GM12878 (cell line): ENCODE measurements at regions not wholly inside any gene's neighbourhood (a gene's known extent, or its start where the extent isn't known, plus 50 kb on each side); places are given as distances from the start of the nearest gene placed in this dataset.

Source experiments
- CBX3 ChIP-seq: fragments of 200-600 bp; sonication (generic); IDR thresholded peaks from 2 replicates; pipeline ENCODE4 v1.6.1; 2016; ENCODE audit warnings: low read depth, borderline replicate concordance
- CTCF ChIP-seq, 3 experiments: IDR thresholded peaks in 2 of 3; conservative IDR thresholded peaks in 1 of 3; 2 replicates each; pipeline ENCODE4 v1.5.1; 2011; ENCODE audit warnings: low read depth in 3 of 3, low read length in 3 of 3, mild to moderate bottlenecking in 3 of 3, control low read depth in 2 of 3, moderate library complexity in 2 of 3, inconsistent platforms in 1 of 3, mixed read lengths in 1 of 3; ENCODE audit not compliant: control insufficient read depth in 2 of 3, insufficient read depth in 1 of 3; ENCODE audit errors: extremely low read depth in 1 of 3
- EED ChIP-seq: sonication (generic); IDR thresholded peaks from 2 replicates; pipeline ENCODE4 v1.6.1; 2016; ENCODE audit warnings: antibody characterized with exemption, low read depth
- LARP7 ChIP-seq: fragments of 450-650 bp; IDR thresholded peaks from 2 replicates; pipeline ENCODE4 v1.6.1; 2017; ENCODE audit warnings: mild to moderate bottlenecking
- POLR2A ChIP-seq: IDR thresholded peaks from 2 replicates; pipeline ENCODE4 v1.6.1; 2011; ENCODE audit warnings: low read depth, mild to moderate bottlenecking, low read length
- POLR2AphosphoS5 ChIP-seq: IDR thresholded peaks from 2 replicates; pipeline ENCODE4 v1.6.1; 2011; ENCODE audit warnings: mild to moderate bottlenecking, low read length, inconsistent platforms
- RELA ChIP-seq: fragments of 450-650 bp; IDR thresholded peaks from 2 replicates; pipeline ENCODE4 v1.8.0; 2014; ENCODE audit warnings: borderline replicate concordance; ENCODE audit not compliant: partially characterized antibody
- TF ChIP-seq, protein P1 (sequence below): fragments of 450-650 bp; IDR thresholded peaks from 2 replicates; pipeline ENCODE4 v1.6.1; 2017; ENCODE audit warnings: mild to moderate bottlenecking, moderate library complexity
- TF ChIP-seq, protein P2 (sequence below): IDR thresholded peaks from 2 replicates; pipeline ENCODE4 v1.6.1; 2012; ENCODE audit warnings: low read length, inconsistent platforms

- no peak for TF ChIP-seq CTCF (IDR thresholded peaks at IDR 0.05 in 2 of 3, conservative IDR thresholded peaks at IDR 0.05 in 1 of 3; ENCODE audit: control insufficient read depth in 2 of 3, extremely low read depth in 1 of 3, insufficient read depth in 1 of 3, low read depth in 3 of 3, low read length in 3 of 3)
- no peak for TF ChIP-seq RELA
- TF ChIP-seq, protein P1, sequence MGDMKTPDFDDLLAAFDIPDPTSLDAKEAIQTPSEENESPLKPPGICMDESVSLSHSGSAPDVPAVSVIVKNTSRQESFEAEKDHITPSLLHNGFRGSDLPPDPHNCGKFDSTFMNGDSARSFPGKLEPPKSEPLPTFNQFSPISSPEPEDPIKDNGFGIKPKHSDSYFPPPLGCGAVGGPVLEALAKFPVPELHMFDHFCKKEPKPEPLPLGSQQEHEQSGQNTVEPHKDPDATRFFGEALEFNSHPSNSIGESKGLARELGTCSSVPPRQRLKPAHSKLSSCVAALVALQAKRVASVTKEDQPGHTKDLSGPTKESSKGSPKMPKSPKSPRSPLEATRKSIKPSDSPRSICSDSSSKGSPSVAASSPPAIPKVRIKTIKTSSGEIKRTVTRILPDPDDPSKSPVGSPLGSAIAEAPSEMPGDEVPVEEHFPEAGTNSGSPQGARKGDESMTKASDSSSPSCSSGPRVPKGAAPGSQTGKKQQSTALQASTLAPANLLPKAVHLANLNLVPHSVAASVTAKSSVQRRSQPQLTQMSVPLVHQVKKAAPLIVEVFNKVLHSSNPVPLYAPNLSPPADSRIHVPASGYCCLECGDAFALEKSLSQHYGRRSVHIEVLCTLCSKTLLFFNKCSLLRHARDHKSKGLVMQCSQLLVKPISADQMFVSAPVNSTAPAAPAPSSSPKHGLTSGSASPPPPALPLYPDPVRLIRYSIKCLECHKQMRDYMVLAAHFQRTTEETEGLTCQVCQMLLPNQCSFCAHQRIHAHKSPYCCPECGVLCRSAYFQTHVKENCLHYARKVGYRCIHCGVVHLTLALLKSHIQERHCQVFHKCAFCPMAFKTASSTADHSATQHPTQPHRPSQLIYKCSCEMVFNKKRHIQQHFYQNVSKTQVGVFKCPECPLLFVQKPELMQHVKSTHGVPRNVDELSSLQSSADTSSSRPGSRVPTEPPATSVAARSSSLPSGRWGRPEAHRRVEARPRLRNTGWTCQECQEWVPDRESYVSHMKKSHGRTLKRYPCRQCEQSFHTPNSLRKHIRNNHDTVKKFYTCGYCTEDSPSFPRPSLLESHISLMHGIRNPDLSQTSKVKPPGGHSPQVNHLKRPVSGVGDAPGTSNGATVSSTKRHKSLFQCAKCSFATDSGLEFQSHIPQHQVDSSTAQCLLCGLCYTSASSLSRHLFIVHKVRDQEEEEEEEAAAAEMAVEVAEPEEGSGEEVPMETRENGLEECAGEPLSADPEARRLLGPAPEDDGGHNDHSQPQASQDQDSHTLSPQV, result no peak
- TF ChIP-seq, protein P2, sequence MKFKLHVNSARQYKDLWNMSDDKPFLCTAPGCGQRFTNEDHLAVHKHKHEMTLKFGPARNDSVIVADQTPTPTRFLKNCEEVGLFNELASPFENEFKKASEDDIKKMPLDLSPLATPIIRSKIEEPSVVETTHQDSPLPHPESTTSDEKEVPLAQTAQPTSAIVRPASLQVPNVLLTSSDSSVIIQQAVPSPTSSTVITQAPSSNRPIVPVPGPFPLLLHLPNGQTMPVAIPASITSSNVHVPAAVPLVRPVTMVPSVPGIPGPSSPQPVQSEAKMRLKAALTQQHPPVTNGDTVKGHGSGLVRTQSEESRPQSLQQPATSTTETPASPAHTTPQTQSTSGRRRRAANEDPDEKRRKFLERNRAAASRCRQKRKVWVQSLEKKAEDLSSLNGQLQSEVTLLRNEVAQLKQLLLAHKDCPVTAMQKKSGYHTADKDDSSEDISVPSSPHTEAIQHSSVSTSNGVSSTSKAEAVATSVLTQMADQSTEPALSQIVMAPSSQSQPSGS, result no peak
- TF ChIP-seq CBX3, result no peak
- no peak for TF ChIP-seq LARP7
- TF ChIP-seq POLR2A, result no peak
- no peak for TF ChIP-seq POLR2AphosphoS5
- no peak for TF ChIP-seq EED
Measured at GRCh38 chr22:19604711-19605268, 80.6 kb upstream of the CLDN5 start.
